Thyroid gland (tissue), 4 donors: ENCODE measurements at regions not wholly inside any gene's neighbourhood (a gene's known extent, or its start where the extent isn't known, plus 50 kb on each side); places are given as distances from the start of the nearest gene placed in this dataset.
A peak's percentile ranks its signal among the peaks of the same experiment; 100 is the strongest.

Experiments
- DNase-seq, 2 donors: peaks; one replicate each; pipeline ENCODE4 v3.0.0-alpha.2; 2019
- H3K27ac ChIP-seq, 3 donors: fragments of 200-600 bp; sonication (generic); 1 replicate in 2 of 3; 2 replicates in 1 of 3; pipeline ENCODE4 v1.5.1; 2016 to 2019; ENCODE audit warnings: mild to moderate bottlenecking in 1 of 3, moderate library complexity in 1 of 3
- H3K27me3 ChIP-seq: fragments of 200-600 bp; sonication (generic); one replicate; pipeline ENCODE4 v1.5.1; 2019
- H3K36me3 ChIP-seq, 2 donors: fragments of 200-600 bp; sonication (generic); one replicate each; pipeline ENCODE4 v1.5.1; 2016 to 2019
- H3K4me1 ChIP-seq, 2 donors: fragments of 200-600 bp; sonication (generic); one replicate each; pipeline ENCODE4 v1.5.1; 2017 to 2019
- H3K4me3 ChIP-seq, 3 donors: fragments of 200-600 bp; sonication (generic); replicated peaks in 1 of 3; 1 replicate in 2 of 3; 2 replicates in 1 of 3; pipeline ENCODE4 v1.5.1; 2016; ENCODE audit warnings: mild to moderate bottlenecking in 1 of 3
- H3K9me3 ChIP-seq: fragments of 200-600 bp; sonication (generic); one replicate; pipeline ENCODE4 v1.5.1; 2017
- CTCF ChIP-seq, 6 experiments: fragments of 200-600 bp in 3 of 6; fragments of 450-650 bp in 3 of 6; sonication (generic) in 3 of 6; IDR thresholded peaks; one replicate each; pipeline ENCODE4 v1.5.1; 2016 to 2019; ENCODE audit warnings: antibody characterized with exemption in 6 of 6, mild to moderate bottlenecking in 2 of 6, inconsistent platforms in 1 of 6, moderate library complexity in 1 of 6
- POLR2A ChIP-seq, 2 donors: fragments of 450-650 bp; IDR thresholded peaks; one replicate each; pipeline ENCODE4 v1.6.1; 2017; ENCODE audit warnings: antibody characterized with exemption in 2 of 2, mild to moderate bottlenecking in 2 of 2, moderate library complexity in 1 of 2
- WGBS, 2 donors: methylation state at CpG; one replicate each; pipeline ENCODE4 v1.1.5; 2017; 5-methylcytosine and 5-hydroxymethylcytosine counted together
- intact Hi-C: fragments of 100-400 bp; cut with DNase I; formaldehyde crosslinking; loops from one replicate; pipeline ENCODE4 v1.15.1; 2023

DNA sequence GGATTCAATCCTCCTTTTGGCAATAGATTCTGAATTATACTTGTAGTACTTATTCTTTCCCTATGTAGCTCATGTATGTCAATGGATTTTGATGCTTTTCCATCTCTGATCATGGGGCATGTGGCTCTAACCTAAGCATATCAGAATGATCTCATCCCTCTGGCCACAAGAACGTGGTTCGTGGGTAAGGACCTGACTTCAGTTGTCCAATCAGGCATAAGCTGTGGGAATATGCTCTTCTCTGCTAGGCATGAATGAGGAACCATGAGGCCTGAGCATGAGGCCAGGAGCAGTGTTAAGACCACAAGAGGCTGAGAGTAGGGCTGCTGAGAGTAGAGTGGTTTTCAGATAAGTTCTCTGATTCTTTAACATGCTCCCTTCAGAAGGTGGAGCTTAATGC lies 292.4 kb upstream of the TSHZ3 start:
- Histone ChIP-seq H3K36me3 (no peaks in the 10 kb centered on the region), H3K4me3 (no peak overlapping the region), H3K4me1 (no peaks in the 10 kb centered on the region), H3K27ac (no peak overlapping the region), H3K9me3 (no peaks in the 10 kb centered on the region), H3K27me3 (no peaks in the 10 kb centered on the region)
- WGBS, 2 donors = 76 to 77% methylated on average over 2 of the region's 2 CpGs
- no peak for DNase-seq
- intact Hi-C loops = no loop called here
- TF ChIP-seq POLR2A (IDR thresholded peaks at IDR 0.05) (no peak), CTCF (IDR thresholded peaks at IDR 0.05) (no peak)

DNA sequence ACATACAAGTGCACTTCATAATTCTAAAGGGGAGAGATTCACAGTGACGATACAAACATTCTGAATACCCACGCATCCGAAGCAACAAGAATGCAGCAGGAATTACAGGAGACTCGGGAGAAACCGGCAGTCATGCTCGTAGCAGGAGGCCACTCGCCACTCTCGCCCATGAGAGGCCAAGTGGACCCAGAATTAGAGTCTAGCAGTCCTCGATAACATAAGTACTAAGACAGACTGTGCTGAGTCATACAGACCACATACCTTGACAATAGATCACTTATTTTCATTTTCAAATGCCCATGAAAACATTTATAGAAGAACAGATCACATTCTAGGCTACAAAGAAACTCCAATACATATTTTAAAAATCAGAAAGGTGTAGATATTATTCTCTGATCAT lies 299.1 kb upstream of the TSHZ3 start:
- no peak overlapping the region for H3K4me3 ChIP-seq
- 56% methylated on average over 9 of the region's 9 CpGs for WGBS, 2 donors
- no peaks in the 10 kb centered on the region for H3K4me1 ChIP-seq
- H3K27ac ChIP-seq = no peak overlapping the region
- no peaks in the 10 kb centered on the region for H3K9me3 ChIP-seq
- TF ChIP-seq CTCF (IDR thresholded peaks at IDR 0.05) (no peak), POLR2A (IDR thresholded peaks at IDR 0.05) (no peak)
- peak; percentile 5 to 10 for DNase-seq
- H3K36me3 ChIP-seq = no peaks in the 10 kb centered on the region
- H3K27me3 ChIP-seq = no peaks in the 10 kb centered on the region
- intact Hi-C loops = no loop called here

DNA sequence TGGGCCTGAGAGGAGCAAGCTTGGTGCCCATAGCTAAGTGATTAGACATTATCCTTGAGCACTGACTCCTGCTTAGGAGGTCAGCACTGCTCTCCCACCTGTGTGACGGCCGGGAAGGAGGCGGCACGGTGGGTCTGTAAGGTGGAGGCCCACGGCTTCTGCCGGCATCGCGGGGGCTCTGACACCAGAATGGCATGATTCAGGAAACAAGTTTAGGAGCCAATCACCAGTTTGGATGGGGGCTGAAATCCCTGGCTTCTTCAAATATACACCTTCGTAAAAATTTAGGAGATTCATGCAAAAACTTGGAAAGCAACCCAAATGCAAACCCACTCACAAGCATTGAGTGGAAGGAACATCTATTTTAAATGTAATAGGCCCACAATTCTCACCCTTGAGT lies 307.3 kb upstream of the TSHZ3 start:
- no peaks in the 10 kb centered on the region for H3K27me3 ChIP-seq
- no peak for DNase-seq
- intact Hi-C loops = no loop called here
- no peaks in the 10 kb centered on the region for H3K36me3 ChIP-seq
- H3K27ac ChIP-seq = no peak overlapping the region
- no peaks in the 10 kb centered on the region for H3K4me1 ChIP-seq
- no peaks in the 10 kb centered on the region for H3K9me3 ChIP-seq
- no peak overlapping the region for H3K4me3 ChIP-seq
- TF ChIP-seq CTCF (IDR thresholded peaks at IDR 0.05) (no peak), POLR2A (IDR thresholded peaks at IDR 0.05) (no peak)
- 97 to 100% methylated on average over 7 to 9 of the region's 9 CpGs for WGBS, 2 donors

- DNase-seq = no peak
- Histone ChIP-seq H3K9me3 (no peaks in the 10 kb centered on the region), H3K4me3 (no peak overlapping the region), H3K27me3 (no peaks in the 10 kb centered on the region), H3K4me1 (no peaks in the 10 kb centered on the region), H3K36me3 (no peaks in the 10 kb centered on the region), H3K27ac (no peak overlapping the region)
- intact Hi-C loops = no loop called here
- TF ChIP-seq POLR2A (IDR thresholded peaks at IDR 0.05) (no peak), CTCF (IDR thresholded peaks at IDR 0.05) (no peak)
- WGBS, 2 donors = 70 to 84% methylated on average over 6 of the region's 6 CpGs
Measured at GRCh38 chr19:31658993-31659896, 310.0 kb upstream of the TSHZ3 start.

GRCh38 chr19:31659897-31660210 lies 310.6 kb upstream of the TSHZ3 start:
- Histone ChIP-seq H3K4me3 (no peak overlapping the region), H3K4me1 (no peaks in the 10 kb centered on the region), H3K27me3 (no peaks in the 10 kb centered on the region), H3K36me3 (no peaks in the 10 kb centered on the region), H3K9me3 (no peaks in the 10 kb centered on the region), H3K27ac (no peak overlapping the region)
- no peak for DNase-seq
- TF ChIP-seq POLR2A (IDR thresholded peaks at IDR 0.05) (no peak), CTCF (IDR thresholded peaks at IDR 0.05) (no peak)
- intact Hi-C loops = no loop called here
- 68 to 77% methylated on average over 4 of the region's 4 CpGs for WGBS, 2 donors
